CD4-positive, CD25-positive, alpha-beta regulatory T cell (primary cell): ENCODE measurements at regions not wholly inside any gene's neighbourhood (a gene's known extent, or its start where the extent isn't known, plus 50 kb on each side); places are given as distances from the start of the nearest gene placed in this dataset.
A peak's percentile ranks its signal among the peaks of the same experiment; 100 is the strongest.

Experiments
- ATAC-seq, 2 donors: fragments of 150-1000 bp; cut with Tn5 transposase; one replicate each; pipeline ENCODE4 v1.10.0; 2021; ENCODE audit warnings: low read depth in 2 of 2, moderate number of reproducible peaks in 2 of 2, moderate library complexity in 1 of 2
- DNase-seq, 3 donors: peaks; one replicate each; pipeline versions ENCODE4 v3.0.0 to v3.0.0-alpha.2; 2012 to 2022; ENCODE audit warnings: mixed read lengths in 1 of 3
- H3K27ac ChIP-seq: one replicate; pipeline ENCODE4 v1.7.0; 2013; ENCODE audit warnings: mild to moderate bottlenecking, low read length; ENCODE audit not compliant: insufficient read depth, poor library complexity, severe bottlenecking
- H3K27me3 ChIP-seq: one replicate; pipeline ENCODE4 v1.7.0; 2013; ENCODE audit warnings: low read length; ENCODE audit not compliant: control insufficient read depth, insufficient read depth
- H3K36me3 ChIP-seq: one replicate; pipeline ENCODE4 v1.7.0; 2013; ENCODE audit warnings: mild to moderate bottlenecking, low read length, moderate library complexity; ENCODE audit not compliant: control insufficient read depth, insufficient read depth
- H3K4me1 ChIP-seq: 2 replicates; pipeline ENCODE4 v1.7.0; 2013; ENCODE audit warnings: mild to moderate bottlenecking, low read length; ENCODE audit not compliant: insufficient read depth, control insufficient read depth, poor library complexity, severe bottlenecking
- H3K4me3 ChIP-seq: one replicate; pipeline ENCODE4 v1.7.0; 2013; ENCODE audit warnings: low read depth, mild to moderate bottlenecking, low read length, moderate library complexity
- H3K9me3 ChIP-seq, 2 experiments: 1 replicate in 1 of 2; 2 replicates in 1 of 2; pipeline ENCODE4 v1.7.0; 2013; ENCODE audit warnings: low read length in 2 of 2, mild to moderate bottlenecking in 1 of 2, moderate library complexity in 1 of 2; ENCODE audit not compliant: control insufficient read depth in 2 of 2
- H3K27ac Mint-ChIP-seq, 3 donors: one replicate each; pipeline ENCODE4 v1.8.0; 2020 to 2022; ENCODE audit warnings: mild to moderate bottlenecking in 3 of 3, mixed read lengths in 3 of 3, moderate library complexity in 2 of 3
- H3K27me3 Mint-ChIP-seq: one replicate; pipeline ENCODE4 v1.8.0; 2022; ENCODE audit warnings: mild to moderate bottlenecking, mixed read lengths
- H3K36me3 Mint-ChIP-seq: one replicate; pipeline ENCODE4 v1.8.0; 2020; ENCODE audit warnings: mixed read lengths
- H3K4me1 Mint-ChIP-seq, 4 donors: one replicate each; pipeline ENCODE4 v1.8.0; 2020 to 2022; ENCODE audit warnings: mixed read lengths in 4 of 4, mild to moderate bottlenecking in 1 of 4
- H3K4me3 Mint-ChIP-seq, 4 donors: one replicate each; pipeline ENCODE4 v1.8.0; 2020 to 2022; ENCODE audit warnings: mild to moderate bottlenecking in 4 of 4, mixed read lengths in 4 of 4, moderate library complexity in 3 of 4
- H3K9me3 Mint-ChIP-seq, 7 donors: one replicate each; pipeline ENCODE4 v1.8.0; 2020 to 2022; ENCODE audit warnings: mixed read lengths in 7 of 7, mild to moderate bottlenecking in 3 of 7, moderate library complexity in 2 of 7

GRCh38 chr4:1572010-1572385 is 112.1 kb downstream of the FAM53A start:
- H3K4me3 ChIP-seq = no peak overlapping the region
- ATAC-seq = no peak
- H3K4me3 Mint-ChIP-seq = peak overlapping the region in 1 of 4 donors; percentile 52
- peaks cover 0 to 10% (median 7%) of the 10 kb centered on the region in 4 donors for H3K4me1 Mint-ChIP-seq
- no peak overlapping the region for H3K27ac ChIP-seq
- peaks cover 0 to 1% (median 0%) of the 10 kb centered on the region in 7 donors for H3K9me3 Mint-ChIP-seq
- H3K9me3 ChIP-seq = no peaks in the 10 kb centered on the region
- DNase-seq = no peak
- no peak overlapping the region for H3K27ac Mint-ChIP-seq
- H3K36me3 Mint-ChIP-seq = no peaks in the 10 kb centered on the region
- H3K27me3 Mint-ChIP-seq = peaks cover 4% of the 10 kb centered on the region
- H3K36me3 ChIP-seq = no peaks in the 10 kb centered on the region
- peaks cover 3% of the 10 kb centered on the region for H3K4me1 ChIP-seq
- no peaks in the 10 kb centered on the region for H3K27me3 ChIP-seq

- Mint-ChIP-seq H3K9me3 (peaks cover 0 to 1% (median 0%) of the 10 kb centered on the region in 7 donors), H3K27me3 (peaks cover 4% of the 10 kb centered on the region), H3K4me3 (peak overlapping the region in 1 of 4 donors; percentile 52), H3K4me1 (peaks cover 0 to 9% (median 7%) of the 10 kb centered on the region in 4 donors), H3K27ac (no peak overlapping the region), H3K36me3 (no peaks in the 10 kb centered on the region)
- ATAC-seq = no peak
- no peaks in the 10 kb centered on the region for H3K9me3 ChIP-seq
- H3K27me3 ChIP-seq = no peaks in the 10 kb centered on the region
- no peaks in the 10 kb centered on the region for H3K36me3 ChIP-seq
- H3K4me3 ChIP-seq = no peak overlapping the region
- no peak overlapping the region for H3K27ac ChIP-seq
- no peak for DNase-seq
- H3K4me1 ChIP-seq = peaks cover 3% of the 10 kb centered on the region
These were observed 112.7 kb downstream of the FAM53A start for GRCh38 chr4:1571165-1572009.

GRCh38 chr4:1570291-1571164 is 113.6 kb downstream of the FAM53A start:
- Mint-ChIP-seq H3K4me1 (peaks cover 0 to 12% (median 6%) of the 10 kb centered on the region in 4 donors), H3K27me3 (peaks cover 4% of the 10 kb centered on the region), H3K27ac (no peak overlapping the region), H3K36me3 (no peaks in the 10 kb centered on the region), H3K9me3 (peaks cover 0 to 1% (median 0%) of the 10 kb centered on the region in 7 donors), H3K4me3 (peak overlapping the region in 1 of 4 donors; percentile 19)
- H3K36me3 ChIP-seq = no peaks in the 10 kb centered on the region
- no peaks in the 10 kb centered on the region for H3K9me3 ChIP-seq
- ATAC-seq (no peak), DNase-seq (no peak)
- no peak overlapping the region for H3K4me3 ChIP-seq
- H3K27me3 ChIP-seq = no peaks in the 10 kb centered on the region
- H3K27ac ChIP-seq = no peak overlapping the region
- peaks cover 3% of the 10 kb centered on the region for H3K4me1 ChIP-seq

GRCh38 chr4:1569461-1570151 is 114.5 kb downstream of the FAM53A start:
- H3K4me1 Mint-ChIP-seq = peaks cover 0 to 10% (median 6%) of the 10 kb centered on the region in 4 donors
- H3K4me3 ChIP-seq = no peak overlapping the region
- H3K27me3 Mint-ChIP-seq = peaks cover 4% of the 10 kb centered on the region
- H3K4me3 Mint-ChIP-seq = peak overlapping the region in 1 of 4 donors; percentile 19
- H3K4me1 ChIP-seq = peaks cover 3% of the 10 kb centered on the region
- ATAC-seq = no peak
- no peaks in the 10 kb centered on the region for H3K9me3 ChIP-seq
- no peaks in the 10 kb centered on the region for H3K36me3 Mint-ChIP-seq
- H3K27ac Mint-ChIP-seq = peak overlapping the region in 1 of 3 donors; percentile 82
- no peaks in the 10 kb centered on the region for H3K27me3 ChIP-seq
- no peaks in the 10 kb centered on the region for H3K36me3 ChIP-seq
- H3K9me3 Mint-ChIP-seq = peaks cover 0 to 1% (median 0%) of the 10 kb centered on the region in 7 donors
- no peak for DNase-seq
- H3K27ac ChIP-seq = no peak overlapping the region

- H3K4me1 Mint-ChIP-seq = peaks cover 0 to 14% (median 6%) of the 10 kb centered on the region in 4 donors
- peaks cover 4% of the 10 kb centered on the region for H3K27me3 Mint-ChIP-seq
- no peaks in the 10 kb centered on the region for H3K36me3 Mint-ChIP-seq
- Histone ChIP-seq H3K4me3 (no peak overlapping the region), H3K9me3 (no peaks in the 10 kb centered on the region), H3K27me3 (no peaks in the 10 kb centered on the region), H3K4me1 (peaks cover 3% of the 10 kb centered on the region), H3K27ac (no peak overlapping the region), H3K36me3 (no peaks in the 10 kb centered on the region)
- H3K9me3 Mint-ChIP-seq = peaks cover 0 to 1% (median 0%) of the 10 kb centered on the region in 7 donors
- no peak overlapping the region for H3K4me3 Mint-ChIP-seq
- H3K27ac Mint-ChIP-seq = no peak overlapping the region
- ATAC-seq (no peak), DNase-seq (no peak)
These were observed 115.2 kb downstream of the FAM53A start for GRCh38 chr4:1568855-1569460.

- ATAC-seq (no peak), DNase-seq (no peak)
- Histone ChIP-seq H3K27ac (no peak overlapping the region), H3K4me1 (peaks cover 3% of the 10 kb centered on the region), H3K27me3 (no peaks in the 10 kb centered on the region), H3K36me3 (no peaks in the 10 kb centered on the region), H3K4me3 (no peak overlapping the region), H3K9me3 (no peaks in the 10 kb centered on the region)
- H3K27ac Mint-ChIP-seq = no peak overlapping the region
- H3K4me1 Mint-ChIP-seq = peaks cover 0 to 13% (median 3%) of the 10 kb centered on the region in 4 donors
- H3K36me3 Mint-ChIP-seq = no peaks in the 10 kb centered on the region
- H3K27me3 Mint-ChIP-seq = peaks cover 4% of the 10 kb centered on the region
- peak overlapping the region in 1 of 4 donors; percentile 47 for H3K4me3 Mint-ChIP-seq
- H3K9me3 Mint-ChIP-seq = peaks cover 0 to 1% (median 0%) of the 10 kb centered on the region in 7 donors
These were observed 116.1 kb downstream of the FAM53A start for GRCh38 chr4:1567808-1568581.

GRCh38 chr4:1567519-1567807 is 116.7 kb downstream of the FAM53A start:
- H3K27ac Mint-ChIP-seq = no peak overlapping the region

More at GRCh38 chr4:1567519-1567807, 116.7 kb downstream of the FAM53A start:
- peak overlapping the region in 1 of 4 donors; percentile 31 for H3K4me3 Mint-ChIP-seq
- Histone ChIP-seq H3K27me3 (no peaks in the 10 kb centered on the region), H3K9me3 (no peaks in the 10 kb centered on the region), H3K27ac (no peak overlapping the region), H3K36me3 (no peaks in the 10 kb centered on the region), H3K4me1 (peaks cover 3% of the 10 kb centered on the region), H3K4me3 (no peak overlapping the region)
- H3K4me1 Mint-ChIP-seq = peaks cover 0 to 13% (median 0%) of the 10 kb centered on the region in 4 donors
- peaks cover 4% of the 10 kb centered on the region for H3K27me3 Mint-ChIP-seq
- DNase-seq (no peak), ATAC-seq (no peak)
- H3K9me3 Mint-ChIP-seq = no peaks in the 10 kb centered on the region
- no peaks in the 10 kb centered on the region for H3K36me3 Mint-ChIP-seq
